Adrenal gland (tissue), 5 donors: ENCODE measurements at regions not wholly inside any gene's neighbourhood (a gene's known extent, or its start where the extent isn't known, plus 50 kb on each side); places are given as distances from the start of the nearest gene placed in this dataset.

ENCODE experiments used
- CTCF ChIP-seq, 6 experiments: fragments of 450-650 bp in 4 of 6; fragments of 200-600 bp in 2 of 6; sonication (generic) in 1 of 6; IDR thresholded peaks; 1 replicate in 5 of 6; 2 replicates in 1 of 6; pipeline versions ENCODE4 v1.5.1 to v1.8.0; 2016 to 2021; ENCODE audit warnings: antibody characterized with exemption in 6 of 6, mild to moderate bottlenecking in 2 of 6, moderate library complexity in 1 of 6
- POLR2A ChIP-seq, 2 donors: fragments of 450-650 bp; IDR thresholded peaks; one replicate each; pipeline ENCODE4 v1.6.1; 2017; ENCODE audit warnings: antibody characterized with exemption in 2 of 2, mild to moderate bottlenecking in 2 of 2, moderate library complexity in 1 of 2
- donor health status: DM: no; HTN: no; CAD: no.

- TF ChIP-seq CTCF (IDR thresholded peaks at IDR 0.05) (no peak), POLR2A (IDR thresholded peaks at IDR 0.05) (no peak)
These were observed 161.8 kb downstream of the CASP12 start for GRCh38 chr11:104736502-104736901.
